Type B pancreatic cell (in vitro differentiated cells): ENCODE measurements at regions not wholly inside any gene's neighbourhood (a gene's known extent, or its start where the extent isn't known, plus 50 kb on each side); places are given as distances from the start of the nearest gene placed in this dataset.

ENCODE experiments used
- DNase-seq: peaks from one replicate; pipeline ENCODE4 v3.0.0; 2021; ENCODE audit warnings: mixed read lengths; ENCODE audit not compliant: unreplicated experiment; ENCODE audit errors: extremely low spot score
- H3K27ac Mint-ChIP-seq: 2 replicates; pipeline ENCODE4 v1.8.0; 2021; ENCODE audit warnings: mild to moderate bottlenecking, mixed read lengths
- H3K27me3 Mint-ChIP-seq: 2 replicates; pipeline ENCODE4 v1.8.0; 2021; ENCODE audit warnings: mixed read lengths
- H3K36me3 Mint-ChIP-seq: 2 replicates; pipeline ENCODE4 v1.8.0; 2021; ENCODE audit warnings: mixed read lengths
- H3K4me1 Mint-ChIP-seq: one replicate; pipeline ENCODE4 v1.8.0; 2021; ENCODE audit warnings: mixed read lengths; ENCODE audit not compliant: unreplicated experiment
- H3K4me3 Mint-ChIP-seq: 2 replicates; pipeline ENCODE4 v1.8.0; 2021; ENCODE audit warnings: mild to moderate bottlenecking, mixed read lengths
- H3K9me3 Mint-ChIP-seq: 2 replicates; pipeline ENCODE4 v1.8.0; 2021; ENCODE audit warnings: mixed read lengths
- TF ChIP-seq, protein P1 (sequence below): fragments of 200-600 bp; sonication (generic); conservative IDR thresholded peaks from 2 replicates; pipeline ENCODE4 v1.5.0; 2021; ENCODE audit warnings: antibody characterized with exemption, mild to moderate bottlenecking

DNA sequence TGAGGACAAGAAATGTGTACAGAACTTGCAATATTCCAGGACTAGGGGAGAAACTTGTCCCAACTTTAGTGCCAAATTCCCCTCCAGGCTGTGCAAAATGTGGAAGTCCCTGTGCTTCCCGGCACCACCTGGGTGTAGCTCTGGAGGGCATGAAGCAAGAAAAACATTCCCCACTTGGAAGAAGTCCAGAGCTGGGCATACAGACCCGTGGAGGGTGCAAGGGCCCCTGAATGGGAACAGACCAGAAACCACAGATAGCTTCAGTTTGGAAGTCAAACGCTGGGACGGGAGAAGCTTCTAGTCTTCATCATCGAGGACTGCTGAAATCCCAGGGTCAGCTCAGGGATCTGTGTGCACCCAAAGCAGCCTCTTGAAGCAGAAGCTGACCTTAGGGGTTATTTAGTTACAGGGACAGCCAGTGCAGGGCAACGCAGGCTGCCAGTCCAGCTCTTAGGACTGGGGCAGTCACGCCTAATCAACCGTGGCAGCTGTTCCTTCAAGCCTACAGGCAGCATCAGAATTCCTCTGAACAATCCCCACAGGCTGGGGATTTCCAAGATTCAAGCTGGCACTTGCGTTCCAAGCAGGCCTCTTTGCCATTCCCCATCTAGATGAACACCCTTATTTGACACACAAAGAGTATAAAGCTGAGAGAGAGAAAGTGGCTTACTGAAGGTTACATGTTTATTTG is 269.4 kb downstream of the LOXHD1 start:
- no peak for DNase-seq
- Mint-ChIP-seq H3K4me3 (no peak overlapping the region), H3K9me3 (no peaks in the 10 kb centered on the region), H3K27ac (no peak overlapping the region), H3K36me3 (peaks cover 8% of the 10 kb centered on the region), H3K4me1 (peaks cover 17% of the 10 kb centered on the region), H3K27me3 (no peaks in the 10 kb centered on the region)
- TF ChIP-seq, protein P1, sequence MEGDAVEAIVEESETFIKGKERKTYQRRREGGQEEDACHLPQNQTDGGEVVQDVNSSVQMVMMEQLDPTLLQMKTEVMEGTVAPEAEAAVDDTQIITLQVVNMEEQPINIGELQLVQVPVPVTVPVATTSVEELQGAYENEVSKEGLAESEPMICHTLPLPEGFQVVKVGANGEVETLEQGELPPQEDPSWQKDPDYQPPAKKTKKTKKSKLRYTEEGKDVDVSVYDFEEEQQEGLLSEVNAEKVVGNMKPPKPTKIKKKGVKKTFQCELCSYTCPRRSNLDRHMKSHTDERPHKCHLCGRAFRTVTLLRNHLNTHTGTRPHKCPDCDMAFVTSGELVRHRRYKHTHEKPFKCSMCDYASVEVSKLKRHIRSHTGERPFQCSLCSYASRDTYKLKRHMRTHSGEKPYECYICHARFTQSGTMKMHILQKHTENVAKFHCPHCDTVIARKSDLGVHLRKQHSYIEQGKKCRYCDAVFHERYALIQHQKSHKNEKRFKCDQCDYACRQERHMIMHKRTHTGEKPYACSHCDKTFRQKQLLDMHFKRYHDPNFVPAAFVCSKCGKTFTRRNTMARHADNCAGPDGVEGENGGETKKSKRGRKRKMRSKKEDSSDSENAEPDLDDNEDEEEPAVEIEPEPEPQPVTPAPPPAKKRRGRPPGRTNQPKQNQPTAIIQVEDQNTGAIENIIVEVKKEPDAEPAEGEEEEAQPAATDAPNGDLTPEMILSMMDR = no peak

- H3K27ac Mint-ChIP-seq = no peak overlapping the region
- peaks cover 8% of the 10 kb centered on the region for H3K36me3 Mint-ChIP-seq
- no peaks in the 10 kb centered on the region for H3K27me3 Mint-ChIP-seq
- no peaks in the 10 kb centered on the region for H3K9me3 Mint-ChIP-seq
- peaks cover 17% of the 10 kb centered on the region for H3K4me1 Mint-ChIP-seq
- no peak for DNase-seq
- H3K4me3 Mint-ChIP-seq = no peak overlapping the region
- TF ChIP-seq, protein P1 = no peak
These were observed 268.7 kb downstream of the LOXHD1 start for GRCh38 chr18:46388286-46388685.

- Mint-ChIP-seq H3K9me3 (no peaks in the 10 kb centered on the region), H3K27me3 (no peaks in the 10 kb centered on the region), H3K4me3 (no peak overlapping the region), H3K36me3 (no peaks in the 10 kb centered on the region), H3K27ac (no peak overlapping the region), H3K4me1 (peaks cover 14% of the 10 kb centered on the region)
- TF ChIP-seq, protein P1 = no peak
- DNase-seq = no peak
These were observed 264.4 kb downstream of the LOXHD1 start for GRCh38 chr18:46392576-46392975.

DNA sequence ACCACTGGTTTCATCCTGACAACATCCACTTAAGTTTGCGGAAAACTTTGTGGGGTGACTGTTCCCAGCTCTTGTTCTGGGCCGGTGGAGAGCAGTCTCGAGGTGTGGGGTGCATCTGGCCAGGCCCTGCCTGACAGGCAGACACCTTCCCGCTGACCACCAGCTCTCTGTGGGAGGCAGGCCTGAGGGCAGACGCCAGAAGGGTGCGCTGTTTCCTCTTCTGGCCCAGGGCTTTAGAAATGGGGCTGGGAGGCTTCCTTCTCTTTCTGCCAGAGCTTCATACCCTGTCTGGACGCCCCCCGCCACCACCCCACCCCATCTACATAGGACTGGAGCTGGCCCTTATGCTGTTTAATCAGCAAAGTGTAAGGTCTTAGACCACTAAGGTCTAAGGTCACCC is 263.8 kb downstream of the LOXHD1 start:
- no peaks in the 10 kb centered on the region for H3K9me3 Mint-ChIP-seq
- no peaks in the 10 kb centered on the region for H3K36me3 Mint-ChIP-seq
- H3K27ac Mint-ChIP-seq = no peak overlapping the region
- peaks cover 10% of the 10 kb centered on the region for H3K4me1 Mint-ChIP-seq
- TF ChIP-seq, protein P1 = peak; percentile 29
- no peak for DNase-seq
- no peak overlapping the region for H3K4me3 Mint-ChIP-seq
- no peaks in the 10 kb centered on the region for H3K27me3 Mint-ChIP-seq

DNA sequence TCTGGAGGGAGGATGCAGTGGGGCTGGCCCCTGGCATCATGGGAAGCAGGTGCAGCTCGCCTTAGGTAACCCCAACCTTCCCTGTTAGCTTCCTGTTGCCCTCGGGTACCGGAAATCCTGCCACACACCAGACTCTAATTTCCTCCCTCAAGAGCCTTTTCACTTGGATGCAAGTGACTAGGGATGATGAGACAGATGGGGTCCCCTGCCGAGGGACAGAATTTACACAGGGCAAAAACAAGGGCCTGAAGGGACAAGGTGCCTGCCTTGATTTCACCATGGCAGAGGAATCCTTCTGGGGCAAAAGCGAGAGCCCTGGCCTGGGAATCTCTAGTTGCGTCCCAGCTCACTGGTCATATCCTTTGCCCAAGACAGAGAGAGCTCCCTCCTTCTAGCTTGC is 263.1 kb downstream of the LOXHD1 start:
- Mint-ChIP-seq H3K27me3 (no peaks in the 10 kb centered on the region), H3K27ac (no peak overlapping the region), H3K9me3 (no peaks in the 10 kb centered on the region), H3K4me1 (peaks cover 7% of the 10 kb centered on the region), H3K4me3 (no peak overlapping the region), H3K36me3 (no peaks in the 10 kb centered on the region)
- TF ChIP-seq, protein P1 = no peak
- DNase-seq = no peak
